IPS-11a (cell line): ENCODE measurements at regions not wholly inside any gene's neighbourhood (a gene's known extent, or its start where the extent isn't known, plus 50 kb on each side); places are given as distances from the start of the nearest gene placed in this dataset.
"Not testable (repeated sequence)": the region's sequence is repeated elsewhere in the genome, so short reads cannot be mapped to it uniquely, and the experiment has no call there.

Source experiments
- H3K4me3 ChIP-seq: one replicate; pipeline ENCODE4 v1.5.1; 2013; ENCODE audit warnings: low read depth, low read length, control low read depth

GRCh38 chr18:61624631-61625030 is 268.2 kb downstream of the RNF152 start:
- not testable (repeated sequence) for H3K4me3 ChIP-seq

GRCh38 chr18:61619783-61620182 is 273.0 kb downstream of the RNF152 start:
- no peak overlapping the region for H3K4me3 ChIP-seq

GRCh38 chr18:61618816-61619215 is 274.0 kb downstream of the RNF152 start:
- no peak overlapping the region for H3K4me3 ChIP-seq

- no peak overlapping the region for H3K4me3 ChIP-seq
These were observed 276.6 kb downstream of the RNF152 start for GRCh38 chr18:61616111-61616610.

GRCh38 chr18:61612517-61612916 is 279.3 kb downstream of the CDH20 start:
- no peak overlapping the region for H3K4me3 ChIP-seq

GRCh38 chr18:61609131-61609530 is 275.9 kb downstream of the CDH20 start:
- no peak overlapping the region for H3K4me3 ChIP-seq

GRCh38 chr18:61608316-61608715 is 275.1 kb downstream of the CDH20 start:
- no peak overlapping the region for H3K4me3 ChIP-seq

- no peak overlapping the region for H3K4me3 ChIP-seq
These were observed 274.6 kb downstream of the CDH20 start for GRCh38 chr18:61607867-61608266.

GRCh38 chr18:61606759-61607158 is 273.5 kb downstream of the CDH20 start:
- peak overlapping the region; percentile 22 for H3K4me3 ChIP-seq

- peak overlapping the region; percentile 22 for H3K4me3 ChIP-seq
These were observed 272.9 kb downstream of the CDH20 start for GRCh38 chr18:61606068-61606660.

- H3K4me3 ChIP-seq = peak overlapping the region; percentile 21
These were observed 272.3 kb downstream of the CDH20 start for GRCh38 chr18:61605376-61606067.
